Effector memory CD8-positive, alpha-beta T cell (primary cell): ENCODE measurements at regions not wholly inside any gene's neighbourhood (a gene's known extent, or its start where the extent isn't known, plus 50 kb on each side); places are given as distances from the start of the nearest gene placed in this dataset.

Experiments
- ATAC-seq: fragments of 150-1000 bp; cut with Tn5 transposase; replicated peaks from 2 replicates; pipeline ENCODE4 v1.10.0; 2021; ENCODE audit warnings: mild to moderate bottlenecking, moderate library complexity
- DNase-seq, 3 experiments: peaks; one replicate each; pipeline ENCODE4 v3.0.0; 2021
- H3K27ac Mint-ChIP-seq, 2 donors: one replicate each; pipeline ENCODE4 v1.8.0; 2022; ENCODE audit warnings: mild to moderate bottlenecking in 2 of 2, mixed read lengths in 2 of 2, moderate library complexity in 2 of 2
- H3K27me3 Mint-ChIP-seq, 2 donors: one replicate each; pipeline ENCODE4 v1.8.0; 2022; ENCODE audit warnings: mixed read lengths in 2 of 2
- H3K36me3 Mint-ChIP-seq: one replicate; pipeline ENCODE4 v1.8.0; 2022; ENCODE audit warnings: mild to moderate bottlenecking, moderate library complexity, mixed read lengths; ENCODE audit not compliant: insufficient read depth
- H3K4me1 Mint-ChIP-seq, 2 donors: one replicate each; pipeline ENCODE4 v1.8.0; 2022; ENCODE audit warnings: low read depth in 2 of 2, mixed read lengths in 2 of 2
- H3K4me3 Mint-ChIP-seq, 2 donors: one replicate each; pipeline ENCODE4 v1.8.0; 2022; ENCODE audit warnings: mild to moderate bottlenecking in 2 of 2, mixed read lengths in 2 of 2, moderate library complexity in 2 of 2
- H3K9me3 Mint-ChIP-seq, 2 donors: one replicate each; pipeline ENCODE4 v1.8.0; 2022; ENCODE audit warnings: mixed read lengths in 2 of 2

DNA sequence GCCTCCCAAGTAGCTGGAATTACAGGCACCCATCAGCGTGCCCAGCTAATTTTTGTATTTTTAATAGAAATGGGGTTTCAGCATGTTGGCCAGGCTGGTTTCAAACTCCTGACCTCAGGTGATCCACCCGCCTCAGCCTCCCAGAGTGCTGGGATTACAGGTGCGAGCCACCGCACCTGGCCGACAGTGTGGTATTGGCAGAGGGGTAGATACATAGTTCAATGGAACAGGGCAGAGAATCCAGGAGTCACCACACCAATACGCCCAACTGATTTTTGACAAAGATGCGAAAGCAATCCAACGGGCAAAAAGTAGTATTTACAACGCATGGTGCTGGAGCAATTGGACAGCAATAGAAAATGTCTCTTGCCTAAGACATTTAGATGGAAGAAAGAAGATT is 164.0 kb upstream of the PPP1R26 start:
- ATAC-seq, result no peak
- H3K9me3 Mint-ChIP-seq, result peaks cover 4 to 7% of the 10 kb centered on the region in 2 donors

DNA sequence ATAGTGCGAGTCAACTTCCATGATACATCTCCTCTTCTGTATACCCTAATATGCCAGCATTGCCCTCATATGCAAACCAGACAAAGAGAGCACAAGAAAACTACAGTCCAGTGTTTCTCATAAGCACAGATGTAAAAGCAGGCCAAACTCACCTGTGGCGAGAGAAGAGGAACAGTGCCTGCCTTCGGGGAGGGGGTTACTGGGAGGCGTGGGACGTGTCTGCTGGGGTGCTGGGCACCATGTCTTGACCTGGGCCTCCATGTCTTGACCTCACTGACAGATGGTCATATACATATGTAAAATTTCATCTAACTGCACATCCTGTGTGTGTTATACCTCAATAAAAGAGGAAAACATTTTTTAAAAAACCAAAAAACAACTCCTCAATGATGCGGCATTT is 159.3 kb upstream of the PPP1R26 start:
- no peaks in the 10 kb centered on the region for H3K9me3 Mint-ChIP-seq
- no peak overlapping the region for H3K27ac Mint-ChIP-seq
- H3K4me1 Mint-ChIP-seq, result no peaks in the 10 kb centered on the region
- no peak overlapping the region for H3K4me3 Mint-ChIP-seq
- DNase-seq (no peak), ATAC-seq (no peak)
- no peaks in the 10 kb centered on the region for H3K36me3 Mint-ChIP-seq
- peaks cover 5 to 34% of the 10 kb centered on the region in 2 donors for H3K27me3 Mint-ChIP-seq

More for the DNA sequence above, 164.0 kb upstream of the PPP1R26 start:
- no peaks in the 10 kb centered on the region for H3K4me1 Mint-ChIP-seq
- DNase-seq, result no peak
- no peaks in the 10 kb centered on the region for H3K36me3 Mint-ChIP-seq
- no peak overlapping the region for H3K27ac Mint-ChIP-seq
- no peak overlapping the region for H3K4me3 Mint-ChIP-seq
- H3K27me3 Mint-ChIP-seq, result peaks cover 18 to 33% of the 10 kb centered on the region in 2 donors

GRCh38 chr9:135320943-135321342 is 158.6 kb upstream of the PPP1R26 start:
- Mint-ChIP-seq H3K27me3 (peaks cover 5 to 34% of the 10 kb centered on the region in 2 donors), H3K4me1 (no peaks in the 10 kb centered on the region), H3K9me3 (no peaks in the 10 kb centered on the region), H3K27ac (no peak overlapping the region), H3K4me3 (no peak overlapping the region), H3K36me3 (no peaks in the 10 kb centered on the region)
- DNase-seq (no peak), ATAC-seq (no peak)

- Mint-ChIP-seq H3K9me3 (no peaks in the 10 kb centered on the region), H3K27me3 (peaks cover 5 to 41% of the 10 kb centered on the region in 2 donors), H3K4me1 (no peaks in the 10 kb centered on the region), H3K27ac (no peak overlapping the region), H3K4me3 (no peak overlapping the region), H3K36me3 (no peaks in the 10 kb centered on the region)
- ATAC-seq (no peak), DNase-seq (no peak)
Observed at GRCh38 chr9:135321580-135321979, 158.0 kb upstream of the PPP1R26 start.

GRCh38 chr9:135324329-135324728 is 155.3 kb upstream of the PPP1R26 start:
- H3K4me3 Mint-ChIP-seq, result no peak overlapping the region
- H3K27me3 Mint-ChIP-seq, result peaks cover 5 to 64% of the 10 kb centered on the region in 2 donors
- H3K4me1 Mint-ChIP-seq, result no peaks in the 10 kb centered on the region
- ATAC-seq (no peak), DNase-seq (no peak)
- no peaks in the 10 kb centered on the region for H3K9me3 Mint-ChIP-seq
- no peaks in the 10 kb centered on the region for H3K36me3 Mint-ChIP-seq
- H3K27ac Mint-ChIP-seq, result no peak overlapping the region

GRCh38 chr9:135326141-135326540 is 153.4 kb upstream of the PPP1R26 start:
- Mint-ChIP-seq H3K4me3 (no peak overlapping the region), H3K9me3 (no peaks in the 10 kb centered on the region), H3K27ac (no peak overlapping the region), H3K36me3 (no peaks in the 10 kb centered on the region), H3K4me1 (no peaks in the 10 kb centered on the region), H3K27me3 (peaks cover 5 to 74% of the 10 kb centered on the region in 2 donors)
- ATAC-seq (no peak), DNase-seq (no peak)

DNA sequence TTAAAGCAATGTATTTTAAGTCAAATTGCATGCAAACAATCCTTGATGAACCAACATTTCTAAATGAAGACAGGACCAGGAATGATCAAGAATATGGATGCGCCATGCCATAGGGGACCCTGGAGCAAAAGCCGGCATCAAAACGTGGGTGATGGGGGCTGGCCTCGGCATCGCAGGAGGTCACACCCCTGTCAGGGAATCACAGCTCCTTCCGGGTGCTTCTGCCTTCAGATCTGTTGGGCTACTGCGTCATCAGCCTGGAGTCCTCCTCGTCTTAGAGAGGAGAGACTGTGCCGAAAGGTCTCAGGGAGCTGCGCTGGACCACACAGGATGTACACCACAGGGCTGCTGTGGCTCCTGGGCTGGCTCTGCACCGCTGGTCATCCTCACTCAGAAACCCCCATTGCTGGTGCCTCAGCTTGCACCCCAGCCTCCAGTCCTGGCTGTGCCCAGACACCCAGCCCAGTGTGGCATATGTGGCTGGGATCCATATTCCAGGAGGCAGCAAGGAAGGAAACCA is 152.9 kb upstream of the PPP1R26 start:
- Mint-ChIP-seq H3K36me3 (no peaks in the 10 kb centered on the region), H3K27ac (no peak overlapping the region), H3K4me3 (no peak overlapping the region), H3K4me1 (no peaks in the 10 kb centered on the region), H3K27me3 (peaks cover 3 to 71% of the 10 kb centered on the region in 2 donors), H3K9me3 (no peaks in the 10 kb centered on the region)
- DNase-seq (no peak), ATAC-seq (no peak)

GRCh38 chr9:135328485-135329417 is 150.8 kb upstream of the PPP1R26 start:
- H3K9me3 Mint-ChIP-seq, result no peaks in the 10 kb centered on the region
- H3K27ac Mint-ChIP-seq, result no peak overlapping the region
- ATAC-seq, result no peak
- no peak overlapping the region for H3K4me3 Mint-ChIP-seq
- DNase-seq, result no peak
- peaks cover 0 to 54% of the 10 kb centered on the region in 2 donors for H3K27me3 Mint-ChIP-seq
- no peaks in the 10 kb centered on the region for H3K36me3 Mint-ChIP-seq
- no peaks in the 10 kb centered on the region for H3K4me1 Mint-ChIP-seq

DNA sequence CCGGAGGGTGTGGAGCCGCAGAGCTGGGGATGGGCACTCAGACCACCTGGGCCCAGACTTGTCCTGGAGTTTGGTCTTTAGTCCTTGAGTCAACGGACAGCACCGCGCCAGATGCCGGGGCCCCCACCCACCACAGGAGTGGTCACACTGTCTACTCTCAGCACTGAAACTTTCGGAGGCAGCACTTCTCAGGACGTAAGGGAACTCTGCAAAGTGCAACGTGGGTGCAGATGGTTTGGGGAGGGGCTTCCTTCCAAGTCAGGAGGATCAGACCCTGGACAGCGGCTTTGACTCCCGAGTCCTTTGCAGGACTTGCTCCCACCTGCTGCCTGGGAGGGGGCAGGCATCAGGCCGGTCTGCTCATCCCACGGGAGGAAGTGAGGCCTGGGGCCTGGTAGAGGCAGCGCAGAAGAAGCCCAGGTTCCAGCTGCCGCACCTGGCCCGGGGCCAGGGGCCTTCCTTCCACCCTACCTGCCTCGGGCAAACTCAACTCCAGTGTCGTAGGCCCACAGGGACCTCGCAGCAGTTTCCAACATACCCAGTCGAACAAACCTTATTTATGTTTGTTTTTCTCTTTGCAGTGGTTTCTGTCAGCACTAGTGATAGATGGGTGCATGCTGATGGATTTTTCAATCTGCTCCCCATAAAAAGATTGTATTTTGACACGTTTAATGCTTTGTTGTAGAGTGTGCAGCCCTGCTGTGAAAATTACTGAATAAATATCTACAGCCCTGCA is 149.8 kb upstream of the PPP1R26 start:
- peaks cover 0 to 46% of the 10 kb centered on the region in 2 donors for H3K27me3 Mint-ChIP-seq
- DNase-seq (no peak), ATAC-seq (no peak)
- H3K4me1 Mint-ChIP-seq, result no peaks in the 10 kb centered on the region
- H3K4me3 Mint-ChIP-seq, result no peak overlapping the region
- H3K27ac Mint-ChIP-seq, result no peak overlapping the region
- no peaks in the 10 kb centered on the region for H3K9me3 Mint-ChIP-seq
- H3K36me3 Mint-ChIP-seq, result no peaks in the 10 kb centered on the region

DNA sequence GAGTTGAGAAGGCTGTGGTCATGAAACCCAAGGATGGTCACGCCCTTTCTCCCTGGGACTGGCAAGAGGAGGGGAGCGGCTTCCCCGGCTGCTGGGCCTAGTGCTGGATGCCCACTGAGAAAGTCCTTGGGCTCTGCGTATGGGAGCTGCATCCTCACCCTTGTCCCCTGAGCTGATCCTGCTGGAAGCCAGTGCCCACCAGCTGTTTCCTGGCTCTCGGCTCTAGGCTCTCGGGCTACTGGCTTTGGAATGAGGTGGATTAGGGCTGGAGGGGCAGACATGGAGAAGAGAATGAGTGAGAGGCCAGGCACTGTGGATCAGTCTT is 149.3 kb upstream of the PPP1R26 start:
- H3K4me3 Mint-ChIP-seq, result no peak overlapping the region
- DNase-seq (no peak), ATAC-seq (no peak)
- H3K27ac Mint-ChIP-seq, result no peak overlapping the region
- H3K27me3 Mint-ChIP-seq, result peaks cover 0 to 46% of the 10 kb centered on the region in 2 donors
- no peaks in the 10 kb centered on the region for H3K4me1 Mint-ChIP-seq
- H3K36me3 Mint-ChIP-seq, result no peaks in the 10 kb centered on the region
- no peaks in the 10 kb centered on the region for H3K9me3 Mint-ChIP-seq

- H3K36me3 Mint-ChIP-seq, result no peaks in the 10 kb centered on the region
- H3K4me3 Mint-ChIP-seq, result no peak overlapping the region
- no peaks in the 10 kb centered on the region for H3K4me1 Mint-ChIP-seq
- H3K27ac Mint-ChIP-seq, result no peak overlapping the region
- H3K9me3 Mint-ChIP-seq, result no peaks in the 10 kb centered on the region
- peaks cover 0 to 42% of the 10 kb centered on the region in 2 donors for H3K27me3 Mint-ChIP-seq
- ATAC-seq, result no peak
- no peak for DNase-seq
Observed at GRCh38 chr9:135330685-135331590, 148.6 kb upstream of the PPP1R26 start.

DNA sequence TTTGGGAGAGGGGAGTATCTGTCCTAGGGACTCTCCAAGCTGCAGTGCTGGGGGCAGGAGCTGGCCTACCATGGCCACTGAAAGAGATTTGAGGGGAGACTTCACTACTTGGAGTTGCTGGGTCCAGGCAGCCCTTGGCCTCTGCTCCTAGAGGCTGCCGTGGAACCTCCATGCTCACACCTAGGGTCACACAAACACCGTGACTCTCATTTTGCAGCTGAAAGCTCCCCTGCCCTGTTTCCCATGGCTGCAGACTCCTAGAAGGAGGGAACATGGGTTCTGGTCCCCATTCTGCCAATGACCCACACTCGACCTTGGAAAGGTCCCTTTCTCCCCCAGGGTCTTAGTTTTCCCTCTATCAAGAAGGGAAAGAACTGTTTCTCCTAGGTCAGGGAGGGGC is 147.1 kb upstream of the PPP1R26 start:
- H3K4me1 Mint-ChIP-seq, result no peaks in the 10 kb centered on the region
- H3K9me3 Mint-ChIP-seq, result no peaks in the 10 kb centered on the region
- H3K27me3 Mint-ChIP-seq, result peaks cover 0 to 32% of the 10 kb centered on the region in 2 donors
- no peak overlapping the region for H3K4me3 Mint-ChIP-seq
- H3K36me3 Mint-ChIP-seq, result no peaks in the 10 kb centered on the region
- no peak overlapping the region for H3K27ac Mint-ChIP-seq
- ATAC-seq (no peak), DNase-seq (no peak)
